ENCODE measurements at regions not wholly inside any gene's neighbourhood (a gene's known extent, or its start where the extent isn't known, plus 50 kb on each side); places are given as distances from the start of the nearest gene placed in this dataset.

- Histone ChIP-seq H3K4me1 (no peaks in the 10 kb centered on the region), H3K27me3 (no peaks in the 10 kb centered on the region), H3K9me3 (no peaks in the 10 kb centered on the region), H3K27ac (no peak overlapping the region), H3K36me3 (no peaks in the 10 kb centered on the region), H3K4me3 (no peak overlapping the region)
- TF ChIP-seq EP300 (IDR thresholded peaks at IDR 0.05) (no peak), POLR2AphosphoS5 (IDR thresholded peaks at IDR 0.05) (no peak), POLR2A (IDR thresholded peaks at IDR 0.05) (no peak)
- TF ChIP-seq, protein P1, sequence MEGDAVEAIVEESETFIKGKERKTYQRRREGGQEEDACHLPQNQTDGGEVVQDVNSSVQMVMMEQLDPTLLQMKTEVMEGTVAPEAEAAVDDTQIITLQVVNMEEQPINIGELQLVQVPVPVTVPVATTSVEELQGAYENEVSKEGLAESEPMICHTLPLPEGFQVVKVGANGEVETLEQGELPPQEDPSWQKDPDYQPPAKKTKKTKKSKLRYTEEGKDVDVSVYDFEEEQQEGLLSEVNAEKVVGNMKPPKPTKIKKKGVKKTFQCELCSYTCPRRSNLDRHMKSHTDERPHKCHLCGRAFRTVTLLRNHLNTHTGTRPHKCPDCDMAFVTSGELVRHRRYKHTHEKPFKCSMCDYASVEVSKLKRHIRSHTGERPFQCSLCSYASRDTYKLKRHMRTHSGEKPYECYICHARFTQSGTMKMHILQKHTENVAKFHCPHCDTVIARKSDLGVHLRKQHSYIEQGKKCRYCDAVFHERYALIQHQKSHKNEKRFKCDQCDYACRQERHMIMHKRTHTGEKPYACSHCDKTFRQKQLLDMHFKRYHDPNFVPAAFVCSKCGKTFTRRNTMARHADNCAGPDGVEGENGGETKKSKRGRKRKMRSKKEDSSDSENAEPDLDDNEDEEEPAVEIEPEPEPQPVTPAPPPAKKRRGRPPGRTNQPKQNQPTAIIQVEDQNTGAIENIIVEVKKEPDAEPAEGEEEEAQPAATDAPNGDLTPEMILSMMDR (IDR thresholded peaks at IDR 0.05) = no peak
- no peak for ATAC-seq (ENCODE audit: low FRiP score in 2 of 2)
- DNase-seq = no peak
- 62 to 67% methylated on average over 2 of the region's 2 CpGs for WGBS, 2 donors
These were observed 160.1 kb upstream of the CPNE8 start for GRCh38 chr12:39065455-39065854.

GRCh38 chr12:39064708-39065107, 159.3 kb upstream of the CPNE8 start:
- Histone ChIP-seq H3K4me3 (no peak overlapping the region), H3K27me3 (no peaks in the 10 kb centered on the region), H3K9me3 (no peaks in the 10 kb centered on the region), H3K36me3 (no peaks in the 10 kb centered on the region), H3K4me1 (no peaks in the 10 kb centered on the region), H3K27ac (no peak overlapping the region)
- DNase-seq (no peak), ATAC-seq (ENCODE audit: low FRiP score in 2 of 2) (no peak)
- WGBS, 2 donors = 66 to 68% methylated on average over 7 of the region's 7 CpGs
- no peak for TF ChIP-seq POLR2A (IDR thresholded peaks at IDR 0.05)
- TF ChIP-seq, protein P1 (IDR thresholded peaks at IDR 0.05) = no peak
- TF ChIP-seq EP300 (IDR thresholded peaks at IDR 0.05) = no peak
- no peak for TF ChIP-seq POLR2AphosphoS5 (IDR thresholded peaks at IDR 0.05)

- WGBS, 2 donors = 67 to 71% methylated on average over 3 of the region's 3 CpGs
These were observed 157.0 kb upstream of the CPNE8 start for GRCh38 chr12:39062266-39062996.

GRCh38 chr12:39061576-39061975, 156.2 kb upstream of the CPNE8 start:
- ATAC-seq (ENCODE audit: low FRiP score in 2 of 2) = no peak
- TF ChIP-seq POLR2AphosphoS5 (IDR thresholded peaks at IDR 0.05) (no peak), POLR2A (IDR thresholded peaks at IDR 0.05) (no peak), EP300 (IDR thresholded peaks at IDR 0.05) (no peak)
- TF ChIP-seq, protein P1 (IDR thresholded peaks at IDR 0.05) = no peak
- Histone ChIP-seq H3K36me3 (no peaks in the 10 kb centered on the region), H3K4me1 (no peaks in the 10 kb centered on the region), H3K4me3 (no peak overlapping the region), H3K9me3 (no peaks in the 10 kb centered on the region), H3K27me3 (no peaks in the 10 kb centered on the region), H3K27ac (no peak overlapping the region)
- no peak for DNase-seq
- 77% methylated on average over 7 of the region's 7 CpGs for WGBS, 2 donors

More at GRCh38 chr12:39062266-39062996, 157.0 kb upstream of the CPNE8 start:
- ATAC-seq (ENCODE audit: low FRiP score in 2 of 2) (no peak), DNase-seq (no peak)
- TF ChIP-seq, protein P1 (IDR thresholded peaks at IDR 0.05) = no peak
- TF ChIP-seq POLR2AphosphoS5 (IDR thresholded peaks at IDR 0.05) (no peak), EP300 (IDR thresholded peaks at IDR 0.05) (no peak), POLR2A (IDR thresholded peaks at IDR 0.05) (no peak)
- H3K27me3 ChIP-seq = no peaks in the 10 kb centered on the region
- no peak overlapping the region for H3K27ac ChIP-seq
- no peaks in the 10 kb centered on the region for H3K36me3 ChIP-seq
- H3K4me1 ChIP-seq = no peaks in the 10 kb centered on the region
- H3K4me3 ChIP-seq = no peak overlapping the region
- H3K9me3 ChIP-seq = no peaks in the 10 kb centered on the region

DNA sequence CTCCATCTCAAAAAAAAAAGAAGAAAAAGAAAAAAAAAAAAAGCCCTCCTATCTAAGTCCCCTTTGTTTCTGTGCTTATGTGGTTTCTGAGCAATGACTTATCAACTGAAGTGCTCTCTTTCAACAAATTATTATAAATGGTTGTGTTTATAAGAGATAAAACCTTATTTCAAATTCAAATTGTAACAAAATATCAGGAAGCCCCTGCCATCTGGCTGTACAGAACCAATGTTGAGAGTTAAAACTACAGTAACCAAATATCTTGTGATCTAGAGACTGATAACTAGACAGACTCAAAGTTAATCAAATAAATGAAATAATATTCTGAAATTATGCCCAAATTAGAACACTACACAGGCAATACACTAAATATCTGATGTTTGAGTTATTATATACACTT, 143.0 kb upstream of the CPNE8 start:
- peaks cover 0 to 5% (median 0%) of the 10 kb centered on the region in 4 donors for H3K4me1 ChIP-seq
- no peaks in the 10 kb centered on the region for H3K9me3 ChIP-seq
- DNase-seq (no peak), ATAC-seq (ENCODE audit: low FRiP score in 2 of 2) (no peak)
- no peak overlapping the region for H3K4me3 ChIP-seq
- H3K27ac ChIP-seq = no peak overlapping the region
- TF ChIP-seq, protein P1 (IDR thresholded peaks at IDR 0.05) = no peak
- TF ChIP-seq EP300 (IDR thresholded peaks at IDR 0.05) = no peak
- TF ChIP-seq POLR2AphosphoS5 (IDR thresholded peaks at IDR 0.05) = no peak
- no peak for TF ChIP-seq POLR2A (IDR thresholded peaks at IDR 0.05)
- H3K36me3 ChIP-seq = no peaks in the 10 kb centered on the region
- H3K27me3 ChIP-seq = no peaks in the 10 kb centered on the region
